IMR-90 (cell line): ENCODE measurements at regions not wholly inside any gene's neighbourhood (a gene's known extent, or its start where the extent isn't known, plus 50 kb on each side); places are given as distances from the start of the nearest gene placed in this dataset.
A peak's percentile ranks its signal among the peaks of the same experiment; 100 is the strongest.

ENCODE experiments used
- ATAC-seq: fragments of 200-7000 bp; cut with Tn5 transposase; 2 replicates; pipeline ENCODE4 v1.9.1; 2020; ENCODE audit warnings: low read depth, mild to moderate bottlenecking, moderate library complexity
- BruUV-seq: library from RNA; stranded (reverse); fragments of 400-500 nt; replicated peaks from 2 replicates; lab custom pipeline; 2021; lab: Mats Ljungman, UMichigan
- CTCF ChIA-PET: fragments of 300-600 bp; formaldehyde crosslinking; extraction: SDS; loops from one replicate; lab custom pipeline; 2021; ENCODE audit warnings: antibody characterized with exemption; lab: Yijun Ruan, JAX
- POLR2A ChIA-PET: fragments of 300-600 bp; sonication (Branson Sonifier 250); formaldehyde crosslinking; loops from one replicate; lab custom pipeline; 2022; ENCODE audit warnings: antibody characterized with exemption; ENCODE audit not compliant: unreplicated experiment; lab: Charles Lee
- DNase-seq: peaks from one replicate; pipeline ENCODE4 v3.0.0; 2013
- H2AFZ ChIP-seq: replicated peaks from 2 replicates; pipeline ENCODE3; 2013; ENCODE audit warnings: low read length, mild to moderate bottlenecking; ENCODE audit not compliant: poor library complexity
- H2AK5ac ChIP-seq: 2 replicates; pipeline ENCODE4 v1.6.1; 2013; ENCODE audit warnings: low read depth, low read length, inconsistent platforms
- H2AK9ac ChIP-seq: replicated peaks from 2 replicates; pipeline ENCODE3; 2013; ENCODE audit warnings: mild to moderate bottlenecking, low read depth, low read length, moderate library complexity; ENCODE audit not compliant: poor library complexity
- H2BK120ac ChIP-seq: 2 replicates; pipeline ENCODE4 v1.6.1; 2013; ENCODE audit warnings: low read depth, low read length, inconsistent platforms
- H2BK15ac ChIP-seq: 3 replicates; pipeline ENCODE4 v1.6.1; 2013; ENCODE audit warnings: low read depth, low read length, inconsistent platforms
- H2BK20ac ChIP-seq: 2 replicates; pipeline ENCODE4 v1.6.1; 2013; ENCODE audit warnings: low read depth, mild to moderate bottlenecking, inconsistent platforms, low read length, moderate library complexity
- H2BK5ac ChIP-seq: 2 replicates; pipeline ENCODE4 v1.6.1; 2013; ENCODE audit warnings: mild to moderate bottlenecking, low read depth, low read length, inconsistent platforms; ENCODE audit not compliant: poor library complexity, severe bottlenecking
- H3K14ac ChIP-seq: replicated peaks from 2 replicates; pipeline ENCODE4 v1.6.1; 2013; ENCODE audit warnings: low read depth, low read length, inconsistent platforms
- H3K18ac ChIP-seq: 2 replicates; pipeline ENCODE4 v1.6.1; 2013; ENCODE audit warnings: low read depth, low read length, control low read depth
- H3K23ac ChIP-seq: 2 replicates; pipeline ENCODE4 v1.6.1; 2013; ENCODE audit warnings: low read depth, low read length, inconsistent platforms
- H3K27ac ChIP-seq: 2 replicates; pipeline ENCODE4 v1.5.1; 2013; ENCODE audit warnings: mild to moderate bottlenecking, control low read depth, low read length; ENCODE audit not compliant: insufficient read depth
- H3K27me3 ChIP-seq: 2 replicates; pipeline ENCODE4 v1.6.1; 2013; ENCODE audit warnings: low read length; ENCODE audit not compliant: control insufficient read depth, insufficient read depth
- H3K36me3 ChIP-seq: 2 replicates; pipeline ENCODE4 v1.6.1; 2013; ENCODE audit warnings: low read length, mixed read lengths; ENCODE audit not compliant: control insufficient read depth, insufficient read depth
- H3K4ac ChIP-seq: 2 replicates; pipeline ENCODE4 v1.6.1; 2013; ENCODE audit warnings: low read depth, low read length, inconsistent platforms
- H3K4me1 ChIP-seq: 2 replicates; pipeline ENCODE4 v1.6.1; 2013; ENCODE audit warnings: low read length, mixed read lengths; ENCODE audit not compliant: control insufficient read depth, insufficient read depth
- H3K4me2 ChIP-seq: 2 replicates; pipeline ENCODE4 v1.6.1; 2013; ENCODE audit warnings: low read depth, mild to moderate bottlenecking, control low read depth, low read length, moderate library complexity
- H3K4me3 ChIP-seq: 2 replicates; pipeline ENCODE4 v1.5.1; 2013; ENCODE audit warnings: low read depth, mild to moderate bottlenecking, control low read depth, low read length, moderate library complexity; ENCODE audit not compliant: insufficient read depth
- H3K56ac ChIP-seq: 2 replicates; pipeline ENCODE4 v1.6.1; 2013; ENCODE audit warnings: low read length, inconsistent platforms; ENCODE audit not compliant: insufficient read depth; ENCODE audit errors: extremely low read depth
- H3K79me1 ChIP-seq, 2 experiments: 2 replicates each; pipeline ENCODE4 v1.6.1; 2013; ENCODE audit warnings: low read length in 2 of 2, inconsistent platforms in 1 of 2, low read depth in 1 of 2
- H3K9ac ChIP-seq: 2 replicates; pipeline ENCODE4 v1.6.1; 2013; ENCODE audit warnings: low read depth, low read length, control low read depth
- H3K9me1 ChIP-seq: 2 replicates; pipeline ENCODE4 v1.6.1; 2013; ENCODE audit warnings: low read length, inconsistent platforms; ENCODE audit not compliant: insufficient read depth
- H3K9me3 ChIP-seq: 2 replicates; pipeline ENCODE4 v1.6.1; 2013; ENCODE audit warnings: low read length; ENCODE audit not compliant: control insufficient read depth, insufficient read depth
- H4K20me1 ChIP-seq: 2 replicates; pipeline ENCODE4 v1.6.1; 2013; ENCODE audit warnings: low read length, inconsistent platforms; ENCODE audit not compliant: insufficient read depth
- H4K5ac ChIP-seq: 2 replicates; pipeline ENCODE4 v1.6.1; 2013; ENCODE audit warnings: mild to moderate bottlenecking, low read depth, low read length, control low read depth
- H4K8ac ChIP-seq, 2 experiments: 2 replicates each; pipeline ENCODE4 v1.6.1; 2013; ENCODE audit warnings: low read depth in 2 of 2, low read length in 2 of 2, control low read depth in 1 of 2, inconsistent platforms in 1 of 2
- H4K91ac ChIP-seq: 2 replicates; pipeline ENCODE4 v1.6.1; 2013; ENCODE audit warnings: low read depth, low read length, inconsistent platforms; ENCODE audit not compliant: insufficient read depth
- CHD1 ChIP-seq: IDR thresholded peaks from 2 replicates; pipeline ENCODE4 v1.6.1; 2012; ENCODE audit warnings: low read depth, low read length, improper control_type of control experiment
- MXI1 ChIP-seq: IDR thresholded peaks from 2 replicates; pipeline ENCODE4 v1.6.1; 2012; ENCODE audit warnings: low read depth, mild to moderate bottlenecking, low read length, moderate library complexity, borderline replicate concordance
- NFE2L2 ChIP-seq: fragments of 150-350 bp; IDR thresholded peaks from 2 replicates; pipeline ENCODE4 v1.6.1; 2016; ENCODE audit warnings: low read depth, mild to moderate bottlenecking, low read length
- RAD21 ChIP-seq: IDR thresholded peaks from 2 replicates; pipeline ENCODE4 v1.6.1; 2012; ENCODE audit warnings: low read length, improper control_type of control experiment
- SMC3 ChIP-seq: fragments of 150-350 bp; IDR thresholded peaks from 2 replicates; pipeline ENCODE4 v1.6.1; 2016; ENCODE audit warnings: low read depth, mild to moderate bottlenecking, antibody characterized with exemption, low read length, moderate library complexity
- WGBS, 2 experiments: methylation state at CpG; one replicate each; pipeline versions ENCODE4 v1.1.5 to v1.1.7; 2013; ENCODE audit warnings: missing lambda C conversion rate in 2 of 2; ENCODE audit not compliant: insufficient read length in 1 of 2; ENCODE audit errors: extremely low coverage in 2 of 2; 5-methylcytosine and 5-hydroxymethylcytosine counted together
- dilution Hi-C: fragments of 300-500 bp; cut with HindIII; formaldehyde crosslinking; loops from one replicate; pipeline ENCODE4 v1.14.3; 2018; ENCODE audit warnings: low sequenced_read_pairs; ENCODE audit not compliant: unreplicated experiment
- in situ Hi-C: fragments of 300-500 bp; cut with MboI; formaldehyde crosslinking; loops from 3 replicates; pipeline ENCODE4 v1.14.3; 2019; ENCODE audit warnings: low sequenced_read_pairs, inconsistent platforms, mixed read lengths
- intact Hi-C: fragments of 100-400 bp; cut with micrococcal nuclease; formaldehyde crosslinking; loops from 2 replicates; pipeline ENCODE4 v1.10.0; 2022
- TF ChIP-seq, protein P1 (sequence below): conservative IDR thresholded peaks from 2 replicates; pipeline ENCODE4 v1.5.1; 2012; ENCODE audit warnings: mild to moderate bottlenecking, low read depth, low read length, improper control_type of control experiment
- TF ChIP-seq, protein P2 (sequence below): fragments of 150-350 bp; IDR thresholded peaks from 2 replicates; pipeline ENCODE4 v1.6.1; 2016; ENCODE audit warnings: low read depth, mild to moderate bottlenecking, low read length, moderate library complexity, borderline replicate concordance
- TF ChIP-seq, protein P3 (sequence below): fragments of 150-350 bp; IDR thresholded peaks from 2 replicates; pipeline ENCODE4 v1.6.1; 2017; ENCODE audit warnings: mild to moderate bottlenecking, antibody characterized with exemption, low read length, low read depth

DNA sequence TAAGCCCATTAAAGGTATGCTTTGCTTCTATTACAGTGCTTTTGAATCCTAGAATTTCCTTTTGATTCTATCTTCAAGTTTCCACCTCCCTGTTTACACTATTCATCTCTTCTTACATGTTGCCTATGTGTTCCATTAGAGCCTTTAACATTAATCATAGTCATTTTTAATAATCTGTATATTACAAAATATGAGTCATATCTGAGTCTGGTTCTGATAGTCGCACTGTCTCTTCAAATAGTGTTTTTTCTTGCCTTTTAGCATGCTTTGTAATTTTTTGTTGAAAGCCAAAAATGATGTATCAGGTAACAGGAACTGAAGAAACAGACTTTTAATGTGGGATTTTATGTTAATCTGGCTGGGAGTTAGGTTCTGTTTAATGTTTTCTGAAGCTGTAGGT, 68.4 kb downstream of the DNAAF9 start:
- Histone ChIP-seq H3K9me1 (no peaks in the 10 kb centered on the region; the same call in 1 of the 2 replicates), H3K4me2 (no peak overlapping the region), H3K9ac (no peak overlapping the region), H2BK120ac (no peak overlapping the region), H3K23ac (no peak overlapping the region), H3K9me3 (no peaks in the 10 kb centered on the region), H4K5ac (no peak overlapping the region), H3K27ac (no peak overlapping the region), H3K14ac (no peak overlapping the region), H3K56ac (no peak overlapping the region), H4K8ac (no peak overlapping the region), H4K20me1 (no peaks in the 10 kb centered on the region), H2AK9ac (no peak overlapping the region), H2BK5ac (no peak overlapping the region), H3K79me1 (no peaks in the 10 kb centered on the region), H3K18ac (no peak overlapping the region), H3K36me3 (peaks cover 18% of the 10 kb centered on the region; the same call in 1 of the 2 replicates), H3K4me3 (no peak overlapping the region), H3K27me3 (no peaks in the 10 kb centered on the region), H3K4ac (no peak overlapping the region), H4K91ac (no peak overlapping the region), H2BK20ac (no peak overlapping the region), H3K4me1 (peaks cover 3% of the 10 kb centered on the region; the same call in 1 of the 2 replicates), H2AFZ (no peak overlapping the region), H2BK15ac (no peak overlapping the region), H2AK5ac (no peak overlapping the region)
- peak; percentile 12 for DNase-seq
- in situ Hi-C loops (no loop called here), dilution Hi-C loops (no loop called here), intact Hi-C loops (no loop called here)
- ChIA-PET POLR2A (no interaction called here), CTCF (interaction anchor here (0.8 kb wide), 1 partner anchor 9 kb away, joined by 3 read pairs; no protein-coding TSS in a partner anchor)
- WGBS, 2 experiments, result no CpG with 5 or more reads among the region's 1 CpG
- BruUV-seq, result no TSS peak
- TF ChIP-seq CHD1 (no peak), MXI1 (no peak), RAD21 (no peak), SMC3 (no peak), NFE2L2 (no peak)
- TF ChIP-seq, protein P1, sequence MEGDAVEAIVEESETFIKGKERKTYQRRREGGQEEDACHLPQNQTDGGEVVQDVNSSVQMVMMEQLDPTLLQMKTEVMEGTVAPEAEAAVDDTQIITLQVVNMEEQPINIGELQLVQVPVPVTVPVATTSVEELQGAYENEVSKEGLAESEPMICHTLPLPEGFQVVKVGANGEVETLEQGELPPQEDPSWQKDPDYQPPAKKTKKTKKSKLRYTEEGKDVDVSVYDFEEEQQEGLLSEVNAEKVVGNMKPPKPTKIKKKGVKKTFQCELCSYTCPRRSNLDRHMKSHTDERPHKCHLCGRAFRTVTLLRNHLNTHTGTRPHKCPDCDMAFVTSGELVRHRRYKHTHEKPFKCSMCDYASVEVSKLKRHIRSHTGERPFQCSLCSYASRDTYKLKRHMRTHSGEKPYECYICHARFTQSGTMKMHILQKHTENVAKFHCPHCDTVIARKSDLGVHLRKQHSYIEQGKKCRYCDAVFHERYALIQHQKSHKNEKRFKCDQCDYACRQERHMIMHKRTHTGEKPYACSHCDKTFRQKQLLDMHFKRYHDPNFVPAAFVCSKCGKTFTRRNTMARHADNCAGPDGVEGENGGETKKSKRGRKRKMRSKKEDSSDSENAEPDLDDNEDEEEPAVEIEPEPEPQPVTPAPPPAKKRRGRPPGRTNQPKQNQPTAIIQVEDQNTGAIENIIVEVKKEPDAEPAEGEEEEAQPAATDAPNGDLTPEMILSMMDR, result no peak
- TF ChIP-seq, protein P2, sequence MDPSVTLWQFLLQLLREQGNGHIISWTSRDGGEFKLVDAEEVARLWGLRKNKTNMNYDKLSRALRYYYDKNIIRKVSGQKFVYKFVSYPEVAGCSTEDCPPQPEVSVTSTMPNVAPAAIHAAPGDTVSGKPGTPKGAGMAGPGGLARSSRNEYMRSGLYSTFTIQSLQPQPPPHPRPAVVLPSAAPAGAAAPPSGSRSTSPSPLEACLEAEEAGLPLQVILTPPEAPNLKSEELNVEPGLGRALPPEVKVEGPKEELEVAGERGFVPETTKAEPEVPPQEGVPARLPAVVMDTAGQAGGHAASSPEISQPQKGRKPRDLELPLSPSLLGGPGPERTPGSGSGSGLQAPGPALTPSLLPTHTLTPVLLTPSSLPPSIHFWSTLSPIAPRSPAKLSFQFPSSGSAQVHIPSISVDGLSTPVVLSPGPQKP, result no peak
- TF ChIP-seq, protein P3, sequence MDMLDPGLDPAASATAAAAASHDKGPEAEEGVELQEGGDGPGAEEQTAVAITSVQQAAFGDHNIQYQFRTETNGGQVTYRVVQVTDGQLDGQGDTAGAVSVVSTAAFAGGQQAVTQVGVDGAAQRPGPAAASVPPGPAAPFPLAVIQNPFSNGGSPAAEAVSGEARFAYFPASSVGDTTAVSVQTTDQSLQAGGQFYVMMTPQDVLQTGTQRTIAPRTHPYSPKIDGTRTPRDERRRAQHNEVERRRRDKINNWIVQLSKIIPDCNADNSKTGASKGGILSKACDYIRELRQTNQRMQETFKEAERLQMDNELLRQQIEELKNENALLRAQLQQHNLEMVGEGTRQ, result no peak
- ATAC-seq, result no peak
